CD4-positive, alpha-beta T cell treated with Interferon gamma for 1 hour (primary cell): ENCODE measurements at regions not wholly inside any gene's neighbourhood (a gene's known extent, or its start where the extent isn't known, plus 50 kb on each side); places are given as distances from the start of the nearest gene placed in this dataset.
"Not testable (repeated sequence)": the region's sequence is repeated elsewhere in the genome, so short reads cannot be mapped to it uniquely, and the experiment has no call there.

ENCODE experiments used
- DNase-seq: peaks from one replicate; pipeline ENCODE4 v3.0.0-alpha.2; 2020

DNA sequence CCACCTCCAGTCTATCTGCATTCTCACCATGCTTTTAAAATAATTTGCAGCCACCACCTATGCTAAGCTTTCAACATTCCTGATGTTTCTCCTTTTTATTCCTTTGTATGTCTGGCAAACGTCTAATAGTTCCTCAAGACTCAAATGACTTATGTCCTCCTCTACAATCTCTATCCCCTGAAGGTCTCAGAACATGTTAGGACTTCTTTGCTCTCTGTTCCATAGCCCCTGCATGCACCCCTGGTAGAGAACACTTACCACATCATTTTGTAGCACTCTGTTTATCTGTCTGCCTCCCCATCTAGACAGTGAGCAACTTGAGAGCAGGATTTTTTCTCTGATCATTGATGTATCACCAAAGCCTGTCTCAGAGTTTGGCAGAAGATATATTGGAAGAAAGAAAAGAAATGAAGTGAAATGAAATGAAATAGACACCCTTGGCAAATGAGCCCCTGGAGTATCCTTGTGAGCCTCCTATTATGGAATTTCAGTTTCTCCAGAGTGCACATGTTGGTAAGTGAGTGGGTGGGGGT, 1231.2 kb upstream of the FLRT2 start:
- DNase-seq: no peak

DNA sequence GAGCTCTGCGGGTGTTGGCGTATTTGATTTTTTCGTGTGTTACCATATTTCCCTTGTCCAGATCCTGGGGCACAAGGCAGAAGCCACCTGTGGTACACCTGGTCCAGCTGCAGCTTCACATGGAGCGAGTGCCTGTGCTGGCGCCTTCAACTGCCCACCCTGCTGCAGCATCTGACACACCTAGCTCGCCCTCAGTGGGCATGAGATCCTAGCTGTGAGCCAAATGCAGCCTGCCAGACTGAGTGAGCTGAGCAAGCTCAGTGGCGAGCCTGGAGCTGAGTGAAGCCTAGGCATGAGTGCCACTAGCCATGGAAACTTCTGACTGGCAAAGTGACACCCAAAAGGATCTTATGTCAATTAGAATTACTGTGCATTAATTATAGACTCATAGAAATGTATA, 1226.8 kb upstream of the FLRT2 start:
- DNase-seq: no peak

DNA sequence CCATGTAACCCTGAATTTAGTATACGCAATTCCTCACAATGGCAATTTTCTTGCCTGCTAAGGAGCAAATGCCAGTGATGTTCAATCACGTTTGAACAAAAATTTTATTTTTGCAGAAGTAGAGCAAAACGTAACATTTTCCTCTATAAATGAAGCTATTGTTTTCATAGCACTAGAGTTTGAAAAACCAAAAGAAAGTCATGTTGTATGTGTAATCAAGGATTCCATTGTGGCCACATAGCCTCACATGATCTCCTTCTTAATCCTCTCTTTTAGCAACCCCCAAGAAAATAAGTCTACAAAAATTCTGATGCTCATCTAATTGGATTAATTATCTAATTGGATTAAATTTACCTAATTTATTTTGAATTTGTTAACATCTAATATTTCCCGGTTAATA, 1217.4 kb upstream of the FLRT2 start:
- DNase-seq: no peak

DNA sequence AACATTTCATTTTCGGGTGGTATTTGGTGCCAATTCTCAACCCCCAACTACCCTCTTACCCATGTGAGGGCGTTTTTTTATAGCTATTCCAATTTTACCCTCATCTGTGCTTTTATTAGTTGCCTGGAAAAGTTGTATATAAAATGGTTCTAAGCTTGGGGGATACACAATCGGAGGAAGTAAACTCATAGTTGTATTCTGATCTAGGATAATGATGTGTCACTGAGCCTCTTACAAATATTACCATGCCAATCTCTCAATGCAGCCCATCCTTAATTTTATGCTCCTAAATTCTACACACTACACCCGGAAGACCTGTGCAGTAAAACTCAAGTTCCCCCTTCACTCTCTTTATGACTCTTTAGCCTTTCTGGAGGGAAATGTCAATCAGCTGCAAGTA, 1206.5 kb upstream of the FLRT2 start:
- no peak for DNase-seq

DNA sequence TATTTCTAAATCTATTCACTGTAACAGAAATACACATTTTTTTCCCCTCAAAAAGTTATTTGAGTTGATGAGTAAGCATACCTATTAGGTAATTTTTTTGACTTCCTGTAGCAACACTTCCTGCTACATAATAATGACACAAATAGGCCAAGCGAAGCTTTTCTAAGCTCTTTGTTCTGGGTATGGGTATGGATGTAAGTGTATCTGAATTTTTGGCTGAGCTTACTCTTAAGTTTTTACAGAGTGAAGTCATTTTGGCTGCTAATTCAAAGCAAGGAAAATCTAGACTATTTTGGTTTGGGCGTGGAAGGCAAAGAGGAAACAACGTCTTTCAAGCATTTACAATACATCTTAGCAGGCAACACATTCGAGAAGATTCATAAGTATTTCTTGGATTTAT, 1206.0 kb upstream of the FLRT2 start:
- no peak for DNase-seq

DNA sequence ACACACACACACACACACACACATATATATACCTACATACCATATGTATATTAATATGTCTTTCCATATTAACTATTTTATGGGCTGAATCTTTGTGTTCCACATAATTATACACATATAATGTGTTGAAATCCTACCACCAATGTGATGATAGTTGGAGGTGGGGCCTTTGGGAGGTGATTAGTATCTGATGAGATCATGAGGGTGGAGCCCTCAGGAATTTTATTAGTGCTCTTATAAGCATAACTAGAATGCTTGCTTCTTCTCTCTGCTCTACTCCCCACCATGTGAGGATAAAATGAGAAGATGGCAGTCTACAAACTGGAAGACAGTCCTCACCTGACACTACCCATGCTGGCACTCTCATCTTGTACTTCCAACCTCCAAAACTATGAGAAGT, 1193.5 kb upstream of the FLRT2 start:
- no peak for DNase-seq

DNA sequence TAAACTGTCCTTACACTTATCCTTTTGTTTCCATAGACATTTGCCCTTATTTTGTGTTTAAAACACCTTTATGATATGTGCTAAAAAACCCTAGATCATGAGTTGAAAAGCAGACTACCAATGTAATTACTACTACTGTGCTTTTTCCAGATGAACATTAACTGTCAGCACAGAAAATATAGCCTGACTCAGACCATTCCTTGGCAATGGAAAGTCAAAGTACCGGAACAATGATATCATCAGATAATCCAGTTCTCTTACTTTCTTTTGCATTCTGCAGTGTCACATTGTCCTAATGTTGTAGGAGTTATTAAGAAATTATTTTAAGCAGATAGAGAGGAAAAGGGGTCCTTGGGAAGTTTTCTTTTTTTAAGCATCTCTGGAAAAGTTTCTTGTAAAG, 1189.0 kb upstream of the FLRT2 start:
- no peak for DNase-seq

DNA sequence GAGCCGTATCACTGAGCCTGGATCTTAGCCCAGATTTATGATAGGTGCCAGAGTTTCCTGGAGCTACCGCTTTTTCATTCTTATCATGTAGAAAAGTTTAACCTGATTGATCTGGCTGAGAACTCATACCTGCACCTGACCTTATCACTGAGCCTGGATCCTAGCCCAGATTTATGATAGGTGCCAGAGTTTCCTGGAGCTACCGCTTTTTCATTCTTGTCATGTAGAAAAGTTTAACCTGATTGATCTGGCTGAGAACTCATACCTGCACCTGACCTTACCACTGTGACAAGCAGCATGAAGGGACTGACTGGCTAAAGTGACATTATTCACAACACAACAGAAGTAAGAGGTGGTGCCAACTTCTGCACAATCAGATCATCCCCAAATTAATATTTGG, 1188.1 kb upstream of the FLRT2 start:
- DNase-seq: not testable (repeated sequence)

DNA sequence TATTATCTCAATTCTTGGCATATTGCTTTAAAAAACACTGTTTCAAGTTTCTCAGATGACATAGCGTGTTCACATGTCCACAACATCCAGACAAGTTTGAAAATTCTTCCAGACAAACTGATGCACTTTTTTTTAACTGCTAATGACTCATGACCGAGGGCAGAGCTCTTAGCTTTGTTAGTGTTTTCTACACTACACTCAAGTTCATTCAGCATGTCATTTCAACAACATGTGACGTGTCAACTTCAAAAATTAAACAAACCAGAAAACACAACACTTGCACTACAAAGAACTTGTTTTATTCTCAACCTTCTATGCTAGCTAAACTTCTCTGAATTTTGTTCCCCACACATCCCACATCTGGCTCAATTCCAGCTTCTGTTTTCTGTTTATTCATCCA, 1186.3 kb upstream of the FLRT2 start:
- no peak for DNase-seq

DNA sequence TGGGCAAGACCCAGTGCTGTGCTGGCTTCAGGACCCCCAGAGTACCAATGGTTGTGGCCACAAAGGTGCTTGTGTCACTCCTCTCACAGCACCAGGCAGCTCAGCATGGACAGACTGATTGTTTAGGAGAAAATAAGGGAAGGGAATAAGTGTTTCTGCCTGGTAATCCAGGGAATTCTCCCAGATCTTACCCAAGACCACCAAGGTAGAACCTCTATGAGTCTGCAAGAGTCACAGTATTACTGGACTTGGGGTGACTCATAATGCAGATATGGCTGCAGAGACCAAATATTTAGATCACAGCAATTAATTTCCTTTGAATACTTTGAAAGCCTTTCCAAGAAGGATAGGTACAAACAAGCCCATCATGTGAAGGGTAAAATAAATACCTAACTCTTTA, 1178.3 kb upstream of the FLRT2 start:
- DNase-seq: no peak

DNA sequence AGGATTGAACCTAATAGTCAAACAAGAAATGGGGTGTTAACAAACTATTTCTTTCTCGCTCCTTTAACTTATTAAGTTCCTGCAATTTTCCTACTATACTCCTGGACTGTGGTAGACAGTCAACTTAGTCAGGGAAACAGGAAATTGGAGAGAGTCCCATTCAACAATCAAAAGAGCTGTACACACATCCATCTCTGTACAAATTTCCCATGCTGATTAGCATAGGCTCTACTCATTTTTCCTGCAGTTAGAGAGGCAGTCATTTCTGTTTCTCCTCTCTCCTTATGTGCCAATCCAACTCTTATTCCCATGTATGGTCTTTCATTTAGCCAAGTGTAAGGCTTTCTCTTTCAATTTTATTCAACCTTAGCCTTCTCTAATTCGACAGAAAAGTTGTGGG, 1168.5 kb upstream of the FLRT2 start:
- DNase-seq: no peak

DNA sequence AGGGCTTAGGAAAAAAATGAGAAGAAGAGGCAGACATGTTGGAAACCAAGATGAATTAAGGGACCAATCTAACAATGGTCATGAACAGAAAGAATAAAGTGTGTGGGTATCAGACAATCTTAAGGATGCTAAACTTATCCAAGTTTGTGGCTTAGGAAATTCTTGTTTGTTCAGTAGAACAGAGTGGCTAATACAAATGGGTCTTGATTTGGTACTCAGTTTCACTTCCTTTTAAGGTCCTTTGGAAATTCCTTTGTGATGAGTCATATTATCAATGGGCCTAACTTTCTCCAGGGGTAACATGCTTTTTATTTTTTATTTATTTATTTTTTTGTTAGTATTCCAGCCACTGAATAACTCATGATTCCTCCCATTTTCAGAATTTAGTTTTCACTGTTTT, 1154.7 kb upstream of the FLRT2 start:
- no peak for DNase-seq

DNA sequence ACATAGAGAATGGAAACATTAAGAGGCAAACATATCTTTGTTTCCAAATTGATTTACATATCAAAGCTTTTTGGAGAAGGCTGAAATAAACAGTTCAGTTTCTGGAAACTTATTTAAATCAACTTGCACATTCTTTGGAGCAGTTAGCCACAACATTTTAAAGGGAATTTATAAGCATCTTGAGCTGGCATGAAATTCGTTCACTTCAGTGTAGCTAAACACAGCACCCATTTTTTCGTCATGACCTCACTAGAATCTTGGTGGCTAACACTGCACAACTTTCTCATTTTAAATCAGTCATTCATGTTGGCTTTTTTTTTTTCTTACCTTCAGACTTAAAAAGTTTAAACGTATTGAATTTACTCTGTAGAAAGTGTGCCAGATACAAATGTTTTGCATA, 1139.9 kb upstream of the FLRT2 start:
- DNase-seq: no peak

DNA sequence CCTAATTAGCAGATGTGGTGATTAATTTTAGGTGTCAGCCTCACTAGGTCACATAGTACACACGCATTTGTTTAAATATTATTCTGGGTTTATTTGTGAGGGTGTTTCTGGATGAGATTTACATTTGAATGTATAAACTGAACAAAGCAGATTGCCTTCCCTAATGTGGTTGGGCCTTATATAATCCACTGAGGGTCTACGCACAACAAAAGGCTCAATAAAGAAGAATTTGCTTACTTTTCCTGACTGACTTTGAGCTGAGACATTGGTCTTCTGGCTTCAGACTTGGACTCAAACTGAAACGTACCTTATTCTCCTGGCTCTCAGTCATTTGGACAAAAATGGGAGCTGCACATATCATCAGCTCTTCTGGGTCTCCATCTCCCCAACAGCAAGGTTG, 1132.3 kb upstream of the FLRT2 start:
- DNase-seq: no peak

DNA sequence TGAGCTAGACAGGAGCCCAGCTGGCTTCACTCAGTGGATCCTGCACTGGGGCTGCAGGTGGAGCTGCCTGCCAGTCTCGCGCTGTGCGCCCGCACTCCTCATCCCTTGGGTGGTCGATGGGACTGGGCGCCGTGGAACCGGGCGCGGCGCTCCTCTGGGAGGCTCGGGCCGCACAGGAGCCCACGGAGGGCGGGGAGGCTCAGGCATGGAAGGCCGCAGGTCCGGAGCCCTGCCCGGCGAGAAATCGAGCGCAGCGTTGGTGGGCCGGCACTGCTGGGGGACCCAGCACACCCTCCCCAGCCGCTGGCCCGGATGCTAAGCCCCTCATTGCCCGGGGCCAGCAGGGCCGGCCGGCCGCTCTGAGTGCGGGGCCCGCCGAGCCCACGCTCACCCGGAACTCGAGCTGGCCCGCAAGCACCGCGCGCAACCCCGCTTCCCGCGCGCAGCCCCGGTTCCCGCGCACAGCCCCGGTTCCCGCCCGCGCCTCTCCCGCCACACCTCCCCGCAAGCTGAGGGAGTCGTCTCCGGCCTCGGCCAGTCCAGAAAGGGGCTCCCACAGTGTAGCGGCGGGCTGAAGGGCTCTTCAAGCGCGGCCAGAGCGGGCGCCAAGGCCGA, 1130.5 kb upstream of the FLRT2 start:
- no peak for DNase-seq

DNA sequence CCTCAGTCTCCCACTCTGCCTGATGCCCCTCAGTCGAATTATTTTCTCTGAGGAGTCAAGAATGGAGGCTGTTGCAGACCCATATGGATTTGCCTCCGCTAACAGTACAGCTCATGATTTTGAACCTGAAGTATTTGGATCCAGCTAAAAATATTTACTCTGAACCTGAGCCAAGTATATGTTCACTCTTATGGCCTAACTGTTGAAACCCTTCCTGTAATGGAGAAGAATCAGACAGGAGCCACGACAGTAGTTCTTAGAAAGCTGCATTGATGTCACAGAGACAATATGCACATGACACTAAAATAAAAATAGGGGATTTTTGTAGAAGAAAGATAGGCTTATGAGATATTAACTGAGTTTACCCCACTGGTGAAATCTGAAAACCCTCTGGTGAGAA, 1128.3 kb upstream of the FLRT2 start:
- no peak for DNase-seq

DNA sequence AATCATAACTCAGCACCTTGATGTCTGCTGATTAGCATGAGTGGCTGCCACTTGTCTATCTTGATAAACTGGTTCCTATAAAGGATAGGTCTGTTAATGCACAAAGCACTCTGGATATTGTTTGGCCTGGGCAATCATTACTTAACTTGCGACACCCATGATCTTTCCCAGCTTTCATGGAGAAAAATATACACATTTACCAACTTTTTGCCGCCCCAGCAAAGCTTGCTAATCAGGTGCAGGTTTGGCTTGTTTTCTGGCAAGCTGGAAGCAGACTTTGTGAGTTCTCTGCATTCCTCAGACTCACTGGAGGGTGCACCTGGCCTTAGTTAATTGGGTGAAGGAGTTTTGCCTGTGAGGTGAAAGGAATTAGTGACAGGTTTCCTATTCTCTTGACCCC, 1126.4 kb upstream of the FLRT2 start:
- no peak for DNase-seq

DNA sequence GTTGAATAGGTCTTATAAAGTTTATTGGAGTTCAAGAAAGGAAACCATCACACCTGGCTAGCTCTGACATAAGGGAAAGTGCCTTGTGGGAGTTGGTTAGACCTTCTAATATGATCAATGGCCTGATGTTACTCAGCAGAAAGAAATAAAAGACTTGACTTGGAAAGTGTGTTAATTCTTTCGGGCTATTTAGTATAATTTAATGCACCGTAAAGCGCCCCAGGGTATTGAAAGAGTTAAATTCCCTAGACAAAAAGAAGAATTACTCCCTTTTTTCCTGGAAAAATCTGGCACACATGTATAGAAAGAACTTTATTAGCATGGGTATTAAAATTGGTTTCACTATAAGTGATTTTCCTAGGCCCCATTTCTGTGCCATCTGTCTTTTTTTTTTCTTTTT, 1125.7 kb upstream of the FLRT2 start:
- no peak for DNase-seq

DNA sequence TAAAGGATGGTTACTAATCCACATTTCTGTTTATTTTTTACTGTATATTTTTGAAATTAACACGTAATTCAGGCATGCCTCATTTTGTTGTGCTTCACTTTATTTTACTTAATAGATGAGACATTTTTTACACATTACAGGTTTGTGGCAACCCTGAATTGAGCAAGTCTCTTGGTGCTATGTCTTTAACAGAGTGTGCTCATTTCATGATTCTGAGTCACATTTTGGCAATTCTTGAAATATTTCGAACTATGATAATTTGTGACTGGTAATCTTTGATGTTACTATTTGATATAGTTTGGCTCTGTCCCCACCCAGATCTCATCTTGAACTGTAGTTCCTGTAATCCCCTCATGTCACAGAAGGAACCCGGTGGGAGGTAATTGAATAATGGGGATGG, 1120.5 kb upstream of the FLRT2 start:
- no peak for DNase-seq

DNA sequence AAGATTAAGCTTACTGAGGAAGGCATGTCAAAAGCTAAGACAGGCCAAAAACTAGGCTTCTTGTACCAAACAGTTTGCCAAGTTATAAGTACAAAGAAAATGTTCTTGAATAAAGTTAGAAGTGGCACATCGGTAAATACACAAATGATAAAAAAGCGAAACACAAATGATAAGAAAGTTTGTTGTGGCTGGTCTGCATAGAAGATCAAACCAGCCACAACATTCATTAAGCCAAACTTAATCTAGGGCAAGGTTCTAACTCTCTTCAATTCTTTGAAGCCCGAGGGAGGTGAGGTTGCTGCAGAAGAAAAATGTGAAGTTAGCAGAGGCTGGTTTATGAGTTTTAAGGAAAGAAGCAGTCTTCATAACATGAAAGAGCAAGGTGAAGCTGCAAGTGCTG, 1119.6 kb upstream of the FLRT2 start:
- no peak for DNase-seq

DNA sequence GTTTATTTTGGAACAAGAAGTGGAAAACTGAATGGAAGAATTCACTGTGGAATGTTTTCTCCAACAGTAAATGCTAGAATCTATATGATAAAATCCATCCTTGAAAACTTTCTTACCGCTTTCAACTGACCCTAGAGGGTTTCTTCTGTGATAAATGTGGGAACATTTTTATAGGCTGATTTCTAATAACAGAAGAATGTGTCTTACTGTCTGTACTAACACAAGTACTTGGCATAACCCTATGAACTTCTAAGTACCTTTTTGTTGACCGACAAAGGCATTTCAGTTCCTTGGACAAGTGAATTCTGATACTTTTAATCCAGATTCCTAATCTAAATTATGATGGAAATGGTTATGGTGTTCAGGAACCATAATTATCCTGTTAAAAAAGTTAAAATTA, 1109.7 kb upstream of the FLRT2 start:
- no peak for DNase-seq

DNA sequence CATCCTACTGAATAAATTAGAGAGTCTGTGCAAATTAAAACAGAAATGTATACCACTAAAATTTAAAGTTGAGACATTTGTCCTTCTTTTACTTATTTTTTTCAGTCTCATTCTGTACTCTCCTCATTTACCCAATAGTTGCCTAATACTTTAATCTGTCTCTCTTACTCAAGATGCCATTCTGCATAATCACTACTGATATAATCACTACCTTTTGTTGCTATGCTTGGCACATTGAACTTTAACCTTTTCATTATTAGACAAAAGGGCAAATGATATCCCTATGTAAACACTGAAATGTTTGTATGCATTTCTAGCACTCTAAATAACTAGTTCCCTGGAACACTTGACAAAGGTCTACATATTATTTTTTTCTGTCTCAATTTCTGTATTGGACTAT, 1108.3 kb upstream of the FLRT2 start:
- DNase-seq: no peak

DNA sequence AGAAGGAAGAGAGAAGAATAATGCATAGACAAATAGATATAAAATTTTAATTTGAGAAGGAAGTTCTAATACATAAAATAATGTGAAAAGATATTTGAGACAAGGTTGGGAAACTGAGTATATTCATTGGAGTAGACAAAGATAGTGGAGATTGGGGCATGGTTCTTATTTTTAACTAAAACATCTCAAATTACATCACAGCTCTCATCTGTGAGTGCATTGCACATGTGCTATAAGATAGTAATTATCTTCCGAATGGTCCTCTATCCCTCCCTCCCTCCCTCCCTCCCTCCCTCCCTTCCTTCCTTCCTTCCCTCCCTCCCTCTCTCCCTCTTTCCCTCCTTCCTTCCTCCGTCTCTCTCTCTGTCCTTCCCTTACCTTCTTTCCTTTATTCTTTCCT, 1104.0 kb upstream of the FLRT2 start:
- no peak for DNase-seq

DNA sequence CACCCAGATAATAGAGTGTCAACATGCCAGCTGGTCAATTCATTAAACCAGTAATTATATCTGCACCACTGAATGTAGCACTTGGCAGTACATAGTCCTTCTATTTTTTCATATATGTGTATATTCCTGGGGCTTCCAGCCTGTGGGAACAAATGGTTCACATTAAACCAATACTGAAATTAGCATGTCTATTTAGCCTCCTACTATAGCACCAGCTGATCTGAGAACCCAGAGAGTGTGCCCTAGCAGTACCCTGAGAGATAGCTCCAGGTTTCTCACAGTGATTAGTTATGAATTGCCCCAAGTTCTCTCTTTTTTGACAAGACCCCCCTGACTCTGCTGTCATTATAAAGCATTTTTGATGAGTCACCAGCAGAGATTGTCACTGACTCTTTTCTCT, 1097.3 kb upstream of the FLRT2 start:
- DNase-seq: no peak

DNA sequence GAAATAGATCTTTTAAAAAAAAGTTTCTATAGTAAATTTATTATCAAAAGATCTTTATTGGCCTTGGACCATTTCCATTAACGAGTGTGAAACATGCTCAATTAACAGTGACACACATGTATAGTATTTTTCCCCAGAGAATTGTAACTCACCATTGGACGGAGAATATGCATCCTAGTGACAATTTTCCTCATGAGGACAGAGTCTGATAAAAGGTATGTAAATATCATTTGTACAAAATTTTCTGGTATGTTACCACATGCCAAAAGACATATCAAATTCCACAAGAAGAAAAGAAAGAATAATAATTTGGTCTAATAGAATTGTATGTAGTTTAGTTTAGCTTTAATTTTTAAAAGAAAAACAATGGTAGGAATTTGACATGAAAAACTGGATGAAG, 1096.0 kb upstream of the FLRT2 start:
- no peak for DNase-seq

DNA sequence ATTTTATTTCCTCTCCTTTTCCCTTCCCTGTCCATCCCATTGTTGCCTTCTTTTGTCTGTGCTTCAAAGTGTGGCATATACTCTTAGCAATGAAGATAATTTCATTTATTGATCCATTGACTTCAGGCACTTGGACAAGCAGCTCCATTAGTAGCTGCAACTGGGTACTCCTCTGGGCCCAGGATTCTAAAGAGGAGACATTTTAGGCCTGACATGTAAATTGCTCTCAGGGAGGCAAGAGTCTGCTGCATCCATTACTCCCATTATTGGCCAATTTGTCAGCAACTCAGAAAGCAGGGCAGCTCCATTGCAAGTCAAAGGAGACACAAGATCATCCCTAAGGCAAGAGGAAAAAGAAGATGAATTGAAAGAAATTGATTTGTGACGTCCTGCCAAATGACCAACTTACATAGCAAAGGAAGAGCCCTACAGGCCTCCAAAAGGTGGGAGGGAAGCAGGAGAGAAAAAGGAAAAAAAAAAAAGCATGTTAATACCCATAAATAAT, 1094.1 kb upstream of the FLRT2 start:
- DNase-seq: no peak
